HG02943 (cell line): ENCODE measurements at regions not wholly inside any gene's neighbourhood (a gene's known extent, or its start where the extent isn't known, plus 50 kb on each side); places are given as distances from the start of the nearest gene placed in this dataset.

Experiments used
- ATAC-seq: cut with Tn5 transposase; IDR thresholded peaks from one replicate; pipeline ENCODE4 v1.9.1; 2021; ENCODE audit warnings: mild to moderate bottlenecking, low read depth, moderate library complexity; ENCODE audit not compliant: unreplicated experiment

DNA sequence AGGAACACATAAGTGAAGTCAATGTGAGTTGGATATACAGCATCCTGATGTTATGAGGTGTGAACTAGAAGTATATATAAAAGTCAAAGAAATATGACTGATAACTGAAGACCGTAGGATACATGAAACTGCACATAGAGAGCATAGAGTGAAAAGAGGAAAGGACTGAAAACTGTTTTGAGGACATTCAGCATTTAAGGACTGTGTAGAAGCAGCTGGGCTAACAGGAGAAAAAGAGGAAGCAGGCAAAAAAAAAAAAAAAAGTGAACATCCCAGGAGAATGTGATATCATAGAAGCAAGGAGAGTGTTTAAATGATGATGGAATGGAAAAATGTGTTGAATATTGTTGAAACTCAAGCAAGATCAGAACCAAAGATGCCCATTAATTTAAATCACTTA lies 363.5 kb downstream of the PCDH20 start:
- ATAC-seq, result no peak

DNA sequence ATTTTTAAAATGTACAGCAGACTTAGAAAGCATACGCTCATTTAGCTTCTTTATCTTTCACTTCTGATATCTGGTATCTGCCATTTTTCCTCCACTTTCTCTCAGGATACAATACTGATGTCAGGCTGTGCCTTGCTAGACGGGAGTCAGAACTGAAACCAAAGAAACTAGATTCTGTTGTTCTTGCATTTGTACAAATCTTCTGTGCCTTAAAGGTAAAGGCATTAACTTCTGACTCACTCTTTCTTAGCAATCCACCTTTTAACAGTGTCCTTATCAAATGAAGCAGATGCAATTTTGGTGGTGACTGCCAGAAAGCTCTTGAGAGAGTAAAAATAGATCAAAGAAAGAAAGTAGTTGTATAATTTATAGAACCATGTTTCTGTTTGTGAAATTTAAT lies 370.4 kb downstream of the PCDH20 start:
- ATAC-seq, result no peak

DNA sequence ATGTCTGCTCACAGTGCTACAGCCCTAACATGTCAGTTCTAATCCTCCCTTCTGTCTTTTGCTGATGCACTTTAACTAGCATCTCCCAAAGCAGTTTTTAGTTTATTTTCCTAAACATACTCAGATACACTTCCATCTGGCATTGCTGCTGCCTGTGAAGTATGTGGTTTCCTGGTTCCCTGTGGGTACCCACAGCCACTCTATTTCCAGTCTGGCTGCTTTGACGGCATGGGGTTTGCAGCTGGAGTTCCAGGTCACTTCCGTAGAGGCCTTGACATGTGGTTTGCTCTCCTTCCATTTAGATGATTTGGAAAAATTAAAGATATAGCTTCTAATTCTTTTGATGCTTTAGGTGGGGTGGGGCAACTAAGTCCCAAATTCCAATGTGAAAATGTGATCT lies 375.5 kb downstream of the PCDH20 start:
- ATAC-seq, result no peak

DNA sequence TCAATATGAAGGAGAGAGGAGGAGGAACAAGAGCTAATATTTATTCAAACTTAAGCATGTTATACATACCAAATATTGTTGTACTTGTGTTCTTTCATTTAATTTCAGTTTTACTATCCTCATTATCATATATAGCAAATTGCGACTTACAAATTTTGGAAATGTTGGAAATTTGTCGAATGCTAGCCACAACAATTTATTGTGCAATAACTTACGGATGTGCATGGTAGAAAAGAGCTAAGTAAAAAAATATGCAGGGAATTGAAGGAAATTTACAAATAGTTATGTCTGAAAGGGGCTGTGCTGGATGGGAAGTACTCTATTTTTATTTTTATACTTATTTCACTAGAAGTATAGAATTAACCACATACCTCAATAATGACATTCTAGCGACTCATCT lies 376.3 kb downstream of the PCDH20 start:
- ATAC-seq, result no peak

DNA sequence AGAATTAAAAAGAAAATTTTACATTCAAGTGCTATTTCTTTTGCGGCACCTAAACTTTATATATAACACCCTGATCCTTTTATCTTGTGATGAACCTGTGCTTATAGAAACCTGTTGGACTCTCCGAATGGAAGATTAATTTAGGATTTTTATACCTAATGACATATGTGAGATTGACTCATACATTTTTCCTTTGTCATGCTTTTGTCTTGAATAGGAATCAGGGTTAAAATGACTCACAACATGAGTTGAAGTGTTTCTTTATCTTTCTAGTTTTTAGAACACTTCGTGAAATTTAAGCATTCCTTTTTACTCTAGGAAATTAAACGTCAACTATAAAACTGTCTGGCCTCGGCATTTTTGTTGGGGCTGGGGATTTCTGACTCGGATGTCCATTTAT lies 378.9 kb downstream of the PCDH20 start:
- ATAC-seq, result no peak

DNA sequence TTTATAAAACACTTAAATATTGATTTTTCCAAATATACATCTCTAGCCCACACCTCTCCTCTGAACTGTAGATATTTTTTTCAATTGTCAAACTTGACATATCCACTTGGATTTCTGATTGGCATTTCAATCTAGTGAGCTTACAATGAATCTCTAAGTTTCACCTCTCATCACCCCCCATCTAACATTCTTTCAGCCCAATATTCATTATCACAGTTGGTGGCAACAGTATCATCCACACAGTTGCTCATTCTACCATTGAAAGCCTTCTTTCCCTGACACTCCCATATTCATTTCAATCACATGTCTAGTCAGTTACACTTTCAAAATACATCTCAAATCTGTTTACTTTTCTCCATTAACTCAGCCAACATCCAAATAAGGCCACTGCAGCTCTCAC lies 385.2 kb downstream of the PCDH20 start:
- ATAC-seq, result no peak

DNA sequence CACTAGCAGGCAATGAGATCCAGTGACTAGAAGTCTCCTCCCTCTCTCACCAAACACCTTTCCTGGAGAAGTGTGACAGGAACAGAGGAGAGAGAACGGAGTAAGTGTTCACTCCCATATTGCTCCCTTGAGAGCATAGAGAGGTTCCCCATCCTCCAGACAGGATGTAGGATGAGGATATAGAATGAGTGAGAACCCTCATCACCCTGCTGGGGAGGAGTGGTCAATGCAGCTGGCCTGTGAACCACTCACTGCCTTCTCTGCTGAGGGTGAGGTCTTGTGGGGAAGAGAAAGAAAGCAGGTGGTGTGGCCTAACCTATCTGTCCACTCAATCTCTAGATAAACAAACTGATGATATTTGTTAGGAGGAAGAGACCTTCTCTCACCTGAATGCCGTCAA lies 386.6 kb downstream of the PCDH20 start:
- no peak for ATAC-seq

DNA sequence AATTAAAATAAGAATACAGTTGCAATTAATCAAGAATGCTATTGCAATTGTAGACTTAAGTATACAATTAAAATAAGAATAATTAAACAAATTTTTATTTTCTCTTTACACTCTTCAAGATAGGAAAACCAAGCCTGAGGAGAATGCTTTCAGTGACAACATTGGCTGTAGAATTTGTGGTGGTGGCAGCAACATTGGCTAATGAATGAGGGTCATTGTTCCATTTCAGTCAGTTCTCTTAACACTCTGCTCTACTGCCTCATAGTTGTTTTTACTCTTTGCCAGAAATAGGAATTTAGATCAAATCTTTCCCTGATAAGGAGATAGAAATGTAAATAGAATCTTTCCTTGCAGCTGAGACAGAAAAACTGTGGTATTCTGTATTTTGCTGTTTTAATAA lies 391.6 kb downstream of the PCDH20 start:
- ATAC-seq, result no peak

DNA sequence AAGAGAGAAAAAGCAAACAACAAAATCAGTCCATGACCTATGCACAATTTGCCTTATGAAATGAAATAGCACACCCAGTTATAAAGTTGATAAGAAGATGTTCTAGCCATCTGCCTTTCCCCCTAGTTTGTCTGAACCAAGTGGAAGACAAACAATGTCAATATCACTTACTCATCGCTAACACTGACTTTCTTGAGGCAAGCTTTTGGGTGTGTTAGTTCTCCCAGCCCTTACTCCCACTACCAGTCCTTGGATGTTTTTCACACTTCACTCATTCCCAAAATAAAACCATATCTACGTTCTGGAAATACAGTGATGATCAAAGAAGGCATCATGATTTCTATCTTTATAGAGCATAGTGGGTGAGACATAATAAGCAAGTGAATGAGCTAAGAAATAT lies 393.8 kb downstream of the PCDH20 start:
- no peak for ATAC-seq

DNA sequence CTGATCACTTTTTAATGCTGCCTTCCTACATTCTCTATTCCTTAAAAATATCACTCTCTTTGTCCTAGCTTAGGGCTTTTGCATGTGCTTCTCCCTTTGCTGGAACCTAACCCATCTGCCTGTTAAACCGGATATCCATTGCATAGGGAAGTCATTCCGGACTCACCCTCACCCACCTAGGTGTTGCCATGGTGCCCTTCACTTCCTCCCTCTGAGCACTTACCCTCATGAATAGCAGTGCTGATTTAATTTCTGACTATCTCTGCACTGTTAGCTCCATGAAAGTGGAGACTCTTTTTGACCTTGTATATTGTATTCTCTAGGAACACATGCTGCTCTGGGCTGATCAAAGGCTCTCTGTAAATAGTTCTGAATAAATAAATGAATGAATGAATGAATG lies 401.9 kb downstream of the PCDH20 start:
- no peak for ATAC-seq

DNA sequence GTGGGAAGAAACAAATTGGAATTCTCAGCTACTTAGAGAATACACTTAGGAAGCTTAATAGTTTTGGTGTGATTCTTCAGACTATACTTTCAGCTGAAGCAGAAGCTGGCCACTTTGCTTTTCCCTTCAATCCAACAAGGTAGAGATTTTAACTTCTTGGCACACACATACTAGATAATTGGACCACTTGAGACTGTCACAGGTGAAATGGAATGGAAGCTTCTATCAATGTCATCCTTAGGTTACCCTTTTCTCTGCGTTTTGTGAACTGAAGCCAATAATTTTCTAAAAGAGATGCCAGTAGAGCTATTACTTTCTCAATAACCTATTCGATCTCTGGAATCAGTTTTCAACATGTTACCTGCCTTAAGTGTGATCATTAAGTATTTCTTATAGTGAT lies 405.3 kb downstream of the PCDH20 start:
- ATAC-seq, result no peak

DNA sequence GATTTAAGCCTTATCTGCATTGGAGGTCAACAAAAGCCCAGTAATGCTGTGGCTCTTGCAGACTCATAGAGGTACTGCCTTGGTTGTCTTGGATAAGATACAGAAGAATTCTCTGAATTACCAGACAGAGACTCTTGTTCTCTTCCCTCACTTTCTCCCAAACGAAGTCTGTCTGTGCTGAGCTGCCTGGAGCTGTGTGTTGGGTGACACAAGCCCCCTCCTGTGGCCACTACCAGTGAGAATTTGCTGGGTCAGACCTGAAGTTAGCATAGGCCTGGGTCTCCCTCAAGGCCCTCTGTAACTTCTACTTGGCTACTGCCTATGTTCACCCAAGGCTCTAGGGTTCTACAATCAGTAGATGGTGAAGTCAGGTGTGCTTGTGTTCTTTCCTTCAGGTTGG lies 413.0 kb downstream of the PCDH20 start:
- ATAC-seq, result no peak

DNA sequence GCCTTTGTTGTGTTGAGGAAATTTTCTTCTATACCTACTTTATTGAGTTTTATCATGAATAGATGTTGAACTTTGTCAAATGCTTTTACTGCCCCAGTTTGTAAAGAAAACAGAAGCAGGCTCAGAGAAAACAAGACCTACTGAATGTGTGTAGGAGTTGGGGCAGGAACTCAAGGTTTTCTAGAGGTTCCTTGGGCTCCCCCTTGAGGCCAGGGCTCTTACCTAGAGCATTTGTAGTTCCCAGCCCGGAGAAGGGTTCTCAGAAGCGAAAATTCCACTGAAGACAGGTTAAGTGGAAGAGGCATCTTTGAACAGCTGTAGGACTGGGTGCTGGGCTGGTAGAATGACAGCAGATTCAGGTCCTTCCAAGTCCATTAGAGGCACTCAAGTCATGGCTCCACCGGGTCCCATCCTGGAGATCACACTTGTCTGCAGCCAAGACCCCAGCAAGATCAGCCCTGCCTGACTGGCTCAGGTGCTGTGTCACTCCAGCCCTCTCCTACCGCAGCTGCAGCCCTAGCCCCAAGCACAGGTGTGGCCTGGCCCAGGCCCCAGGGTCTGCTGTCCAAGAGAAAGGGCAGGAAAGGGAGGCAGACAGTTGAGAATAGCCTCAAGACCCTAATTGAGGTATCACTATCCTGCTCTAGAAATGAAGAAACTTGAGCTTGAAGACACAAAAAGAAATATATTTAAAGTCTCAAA lies 425.5 kb downstream of the PCDH20 start:
- no peak for ATAC-seq

DNA sequence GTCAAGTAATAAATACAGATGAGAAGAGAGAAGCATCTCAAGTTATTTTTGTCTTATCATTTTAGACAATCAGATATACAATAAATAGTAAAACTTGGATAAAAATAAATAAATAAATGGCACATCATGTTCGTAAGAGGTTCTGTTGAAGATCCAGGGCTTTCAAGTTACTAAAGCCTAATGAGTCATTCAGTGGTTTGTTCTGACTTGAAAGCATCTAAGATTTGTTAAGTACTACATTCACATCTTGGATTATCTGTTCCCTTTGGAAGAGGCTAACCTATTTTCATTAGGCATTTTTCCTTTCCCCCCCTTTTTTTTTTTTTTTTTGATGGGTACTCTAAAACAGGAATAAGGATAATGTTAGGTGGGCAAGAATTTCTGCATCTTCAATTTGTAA lies 429.3 kb downstream of the PCDH20 start:
- ATAC-seq, result no peak

DNA sequence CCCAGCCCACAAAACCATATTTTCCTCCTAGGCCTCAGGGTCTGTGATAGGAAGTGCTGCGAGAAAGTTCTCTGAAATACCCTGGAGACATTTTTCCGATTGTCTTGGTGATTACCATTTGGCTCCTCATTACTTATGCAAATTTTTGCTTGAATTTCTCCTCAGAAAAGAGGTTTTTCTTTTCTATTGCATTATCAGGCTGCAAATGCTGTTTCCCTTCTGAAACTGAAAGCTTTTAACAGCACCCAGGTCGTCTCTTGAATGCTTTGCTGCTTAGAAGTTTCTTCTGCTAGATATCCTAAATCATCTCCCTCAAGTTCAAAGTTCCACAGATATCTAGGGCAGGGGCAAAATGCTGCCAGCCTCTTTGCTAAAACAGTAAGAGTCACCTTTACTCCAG lies 434.2 kb downstream of the PCDH20 start:
- no peak for ATAC-seq

DNA sequence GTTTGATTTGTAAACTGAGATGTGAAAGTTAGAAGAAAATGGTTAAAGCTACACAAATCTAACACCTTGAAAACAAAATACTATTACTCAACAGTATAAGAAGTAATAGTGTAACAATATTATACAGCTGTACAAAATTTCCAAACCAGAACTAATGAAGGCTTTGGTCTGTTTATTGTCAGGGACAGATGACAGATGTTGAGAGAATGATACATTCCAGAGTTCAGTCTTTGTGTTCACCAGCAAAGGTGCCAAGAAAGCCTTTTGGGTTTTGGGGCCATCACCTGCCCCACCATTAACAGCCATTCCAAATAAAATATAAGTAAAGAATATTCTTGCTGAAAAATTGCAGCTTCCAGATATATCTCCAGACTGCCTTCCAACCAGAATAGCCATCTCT lies 439.3 kb downstream of the PCDH20 start:
- ATAC-seq, result no peak

DNA sequence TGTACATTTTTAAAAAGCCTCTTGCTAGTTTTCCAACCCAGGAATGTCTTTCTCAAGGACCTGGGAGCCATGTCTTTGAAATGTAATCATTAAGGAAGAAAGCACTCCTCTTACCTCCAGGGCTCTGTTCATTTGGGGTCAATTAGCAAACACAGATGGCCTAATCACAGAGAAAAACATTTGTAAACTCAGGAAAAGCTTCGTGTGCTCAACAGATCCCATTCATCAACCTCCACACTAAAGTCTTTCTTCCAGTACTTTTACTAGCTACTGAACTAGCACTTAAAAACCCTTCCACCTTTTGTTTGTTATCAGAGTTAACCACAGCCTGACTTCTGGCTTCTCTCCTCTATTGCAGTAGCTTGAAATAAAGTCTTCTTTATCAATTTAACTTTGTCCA lies 441.4 kb downstream of the PCDH20 start:
- ATAC-seq, result no peak

DNA sequence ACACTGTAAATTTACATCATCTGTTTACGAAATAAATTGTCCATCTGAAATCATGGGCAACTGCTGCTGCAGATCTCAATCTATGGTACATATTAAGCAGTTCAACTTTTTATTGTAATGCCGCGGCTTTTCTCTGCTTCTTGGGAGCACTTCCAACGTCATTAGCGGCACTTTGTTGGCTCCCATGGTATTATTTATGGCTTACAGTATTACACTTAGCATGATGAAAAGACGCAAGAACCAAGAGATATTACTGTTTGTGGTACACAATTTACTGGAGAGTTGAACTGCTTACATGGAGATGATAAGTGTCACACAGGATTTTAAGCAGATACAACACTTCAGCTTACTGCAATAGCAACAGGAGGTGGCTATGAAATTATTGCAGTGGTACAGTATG lies 442.1 kb downstream of the PCDH20 start:
- no peak for ATAC-seq

DNA sequence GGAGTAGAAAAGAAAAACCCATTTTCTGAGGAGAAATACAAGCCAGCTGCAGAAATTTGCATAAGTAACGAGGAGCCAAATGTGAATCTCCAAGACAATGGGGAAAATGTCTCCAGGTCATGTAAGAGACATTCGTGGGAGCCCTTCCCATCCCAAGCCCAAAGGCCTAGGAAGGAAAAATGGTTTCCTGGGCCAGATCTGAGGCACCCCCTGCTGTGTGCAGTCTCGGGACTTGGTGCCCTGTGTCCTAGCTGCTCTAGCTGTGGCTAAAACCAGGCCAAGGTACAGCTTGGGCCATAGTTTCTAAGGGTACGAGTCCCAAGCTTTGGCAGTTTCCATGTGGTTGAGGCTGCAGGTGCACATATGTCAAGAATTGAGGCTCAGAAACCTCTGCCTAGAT lies 444.9 kb downstream of the PCDH20 start:
- ATAC-seq, result no peak

DNA sequence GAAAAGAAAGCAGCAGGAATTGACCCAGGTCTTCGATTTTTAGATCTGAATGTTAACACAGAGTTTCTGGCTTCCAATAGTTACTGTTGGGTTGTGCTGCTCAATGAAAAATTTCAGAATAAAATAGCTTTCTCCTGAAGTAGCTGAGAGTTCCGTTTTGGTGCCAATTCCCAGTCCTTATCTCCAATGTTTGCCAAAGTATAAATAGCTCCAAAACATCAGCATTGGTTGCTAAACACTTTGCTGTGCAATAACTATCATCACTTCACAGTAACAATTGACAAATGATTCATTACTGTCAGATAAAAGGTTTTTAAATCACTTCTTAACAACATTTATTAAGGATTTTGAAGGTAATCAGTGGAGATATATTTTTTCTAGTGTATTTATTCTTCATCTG lies 446.0 kb downstream of the PCDH20 start:
- no peak for ATAC-seq

DNA sequence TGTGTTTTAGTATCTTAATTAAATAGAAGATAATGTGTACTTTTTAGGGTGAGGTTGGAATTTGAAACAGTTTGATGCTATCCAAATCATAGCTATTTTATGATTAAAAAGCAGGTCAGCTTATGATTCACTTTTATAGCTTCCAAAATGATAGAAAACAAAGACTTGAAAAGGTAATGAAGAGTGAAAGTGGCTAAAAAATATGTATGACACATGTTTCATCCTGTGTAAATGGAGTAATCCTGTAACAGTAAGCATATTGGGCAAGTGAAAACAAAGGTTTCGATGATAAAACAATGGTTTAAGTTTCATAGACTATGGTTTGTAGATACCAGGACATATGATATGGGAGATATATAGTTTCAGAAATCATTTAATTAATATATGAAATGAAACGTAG lies 456.2 kb downstream of the PCDH20 start:
- ATAC-seq, result no peak

DNA sequence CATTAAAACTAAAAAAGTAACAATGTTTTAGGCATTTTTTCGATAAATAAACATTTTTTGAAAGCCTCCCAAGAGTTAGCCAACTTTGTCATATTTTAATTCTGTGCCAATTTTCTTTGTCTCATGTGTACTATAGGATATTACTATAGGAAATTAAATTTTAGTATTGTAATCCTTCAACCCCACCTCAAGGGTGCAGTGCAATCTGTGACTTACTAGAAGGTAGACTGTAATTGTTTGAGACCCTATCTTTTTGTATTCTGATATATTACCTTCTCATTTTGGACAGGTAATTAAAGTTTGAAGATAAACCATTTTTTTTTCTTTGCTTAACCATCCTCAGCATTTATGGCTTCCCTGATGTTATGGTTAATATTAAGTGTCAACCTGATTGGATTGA lies 457.8 kb downstream of the PCDH20 start:
- ATAC-seq, result no peak

DNA sequence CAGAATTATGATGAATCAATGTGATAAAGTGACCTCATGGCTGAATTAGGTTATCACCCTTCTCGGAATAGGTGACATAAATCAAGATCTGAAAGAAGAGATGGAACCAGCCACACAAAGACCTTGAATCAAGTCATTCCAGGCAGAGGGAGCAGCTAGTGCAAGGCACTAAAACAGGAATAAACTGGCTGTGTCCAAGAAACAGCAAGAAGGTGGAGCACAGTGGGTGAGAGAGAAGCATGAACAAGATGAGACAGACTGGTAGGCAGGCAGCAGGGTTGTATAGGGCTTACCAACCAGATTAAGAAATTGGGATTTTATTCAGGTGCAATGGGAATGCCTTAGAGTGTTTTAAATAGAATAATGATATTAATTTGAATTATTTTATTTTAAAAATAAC lies 470.3 kb downstream of the PCDH20 start:
- ATAC-seq, result no peak
